NCI-H1092 (cell line): ENCODE measurements at regions not wholly inside any gene's neighbourhood (a gene's known extent, or its start where the extent isn't known, plus 50 kb on each side); places are given as distances from the start of the nearest gene placed in this dataset.
"Not testable (repeated sequence)": the region's sequence is repeated elsewhere in the genome, so short reads cannot be mapped to it uniquely, and the experiment has no call there.

Source experiments
- DNase-seq: peaks from one replicate; lab custom pipeline; 2025; lab: John Stamatoyannopoulos, UW

- DNase-seq: no peak
Observed at GRCh38 chr2:173547499-173547898, 192.8 kb downstream of the CDCA7 start.

- DNase-seq: no peak
Observed at GRCh38 chr2:173550143-173550542, 195.5 kb downstream of the CDCA7 start.

- DNase-seq: no peak
Observed at GRCh38 chr2:173552531-173552930, 197.9 kb downstream of the CDCA7 start.

- no peak for DNase-seq
Observed at GRCh38 chr2:173553593-173553992, 198.9 kb downstream of the CDCA7 start.

GRCh38 chr2:173555833-173556232 lies 201.2 kb downstream of the CDCA7 start:
- DNase-seq: peak; percentile 8

- DNase-seq: no peak
Observed at GRCh38 chr2:173556816-173557215, 202.1 kb downstream of the CDCA7 start.

- DNase-seq: no peak
Observed at GRCh38 chr2:173557497-173557896, 202.8 kb downstream of the CDCA7 start.

- DNase-seq: no peak
Observed at GRCh38 chr2:173567493-173567892, 212.8 kb downstream of the CDCA7 start.

- peak; percentile 22 for DNase-seq
Observed at GRCh38 chr2:173568054-173568453, 213.4 kb downstream of the CDCA7 start.

- peak; percentile 53 for DNase-seq
Observed at GRCh38 chr2:173571021-173571821, 216.5 kb downstream of the CDCA7 start.

GRCh38 chr2:173571887-173572680 lies 217.4 kb downstream of the CDCA7 start:
- no peak for DNase-seq

GRCh38 chr2:173572848-173573247 lies 218.2 kb downstream of the CDCA7 start:
- DNase-seq: no peak

GRCh38 chr2:173573782-173574181 lies 219.1 kb downstream of the CDCA7 start:
- DNase-seq: not testable (repeated sequence)

- DNase-seq: no peak
Observed at GRCh38 chr2:173574324-173575112, 219.8 kb downstream of the CDCA7 start.

- DNase-seq: no peak
Observed at GRCh38 chr2:173578404-173579107, 223.9 kb downstream of the CDCA7 start.

GRCh38 chr2:173580351-173580750 lies 225.7 kb downstream of the CDCA7 start:
- no peak for DNase-seq

GRCh38 chr2:173580956-173581355 lies 226.3 kb downstream of the CDCA7 start:
- DNase-seq: no peak

GRCh38 chr2:173583196-173583595 lies 228.5 kb downstream of the CDCA7 start:
- DNase-seq: no peak

GRCh38 chr2:173584000-173584399 lies 229.3 kb downstream of the CDCA7 start:
- DNase-seq: no peak

- no peak for DNase-seq
Observed at GRCh38 chr2:173584676-173585458, 230.2 kb downstream of the CDCA7 start.

- no peak for DNase-seq
Observed at GRCh38 chr2:173588931-173589369, 234.3 kb downstream of the CDCA7 start.
